ENCODE measurements at regions not wholly inside any gene's neighbourhood (a gene's known extent, or its start where the extent isn't known, plus 50 kb on each side); places are given as distances from the start of the nearest gene placed in this dataset.

DNA sequence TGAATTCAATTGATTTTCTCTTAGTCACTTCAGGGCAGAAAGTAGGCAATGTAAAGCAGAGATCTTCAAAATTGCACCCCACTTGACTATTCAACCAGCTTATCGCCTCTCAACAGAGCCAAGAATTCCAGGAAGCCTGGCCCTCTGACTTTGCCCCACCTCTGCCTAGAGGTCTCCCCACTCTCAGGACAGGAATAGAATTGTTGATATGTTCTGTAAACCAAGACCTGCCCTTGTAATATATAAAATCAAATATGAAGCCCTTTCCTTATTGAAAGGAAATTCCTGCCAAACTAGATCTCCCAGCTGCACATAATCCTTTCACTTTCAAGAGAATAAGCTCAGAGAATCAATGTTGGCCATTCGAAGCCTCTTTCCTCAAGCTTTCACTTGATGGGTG is 116.1 kb upstream of the DPT start:
- TF ChIP-seq, protein P1, sequence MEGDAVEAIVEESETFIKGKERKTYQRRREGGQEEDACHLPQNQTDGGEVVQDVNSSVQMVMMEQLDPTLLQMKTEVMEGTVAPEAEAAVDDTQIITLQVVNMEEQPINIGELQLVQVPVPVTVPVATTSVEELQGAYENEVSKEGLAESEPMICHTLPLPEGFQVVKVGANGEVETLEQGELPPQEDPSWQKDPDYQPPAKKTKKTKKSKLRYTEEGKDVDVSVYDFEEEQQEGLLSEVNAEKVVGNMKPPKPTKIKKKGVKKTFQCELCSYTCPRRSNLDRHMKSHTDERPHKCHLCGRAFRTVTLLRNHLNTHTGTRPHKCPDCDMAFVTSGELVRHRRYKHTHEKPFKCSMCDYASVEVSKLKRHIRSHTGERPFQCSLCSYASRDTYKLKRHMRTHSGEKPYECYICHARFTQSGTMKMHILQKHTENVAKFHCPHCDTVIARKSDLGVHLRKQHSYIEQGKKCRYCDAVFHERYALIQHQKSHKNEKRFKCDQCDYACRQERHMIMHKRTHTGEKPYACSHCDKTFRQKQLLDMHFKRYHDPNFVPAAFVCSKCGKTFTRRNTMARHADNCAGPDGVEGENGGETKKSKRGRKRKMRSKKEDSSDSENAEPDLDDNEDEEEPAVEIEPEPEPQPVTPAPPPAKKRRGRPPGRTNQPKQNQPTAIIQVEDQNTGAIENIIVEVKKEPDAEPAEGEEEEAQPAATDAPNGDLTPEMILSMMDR (optimal IDR thresholded peaks at IDR 0.05 in 1 of 3, IDR thresholded peaks at IDR 0.05 in 1 of 3, conservative IDR thresholded peaks at IDR 0.05 in 1 of 3; ENCODE audit: extremely low read depth in 1 of 3, insufficient read depth in 2 of 3, low read length in 3 of 3): no peak
- TF ChIP-seq EZH2 (IDR thresholded peaks at IDR 0.05; ENCODE audit: low read length): no peak

Measured in keratinocyte (primary cell).